H1 (cell line): ENCODE measurements at regions not wholly inside any gene's neighbourhood (a gene's known extent, or its start where the extent isn't known, plus 50 kb on each side); places are given as distances from the start of the nearest gene placed in this dataset.

Experiments
- GABPA ChIP-seq: IDR thresholded peaks from 2 replicates; pipeline ENCODE4 v1.6.1; 2011; ENCODE audit warnings: mild to moderate bottlenecking, low read length, moderate library complexity, borderline replicate concordance; ENCODE audit not compliant: insufficient read depth
- KDM1A ChIP-seq: fragments of 200-600, 300-600 bp; sonication (generic); IDR thresholded peaks from 2 replicates; pipeline ENCODE4 v1.7.1; 2016; ENCODE audit warnings: mild to moderate bottlenecking, low read length, borderline replicate concordance
- SP4 ChIP-seq: IDR thresholded peaks from 2 replicates; pipeline ENCODE4 v1.6.1; 2012; ENCODE audit warnings: low read length, inconsistent platforms
- TF ChIP-seq, protein P1 (sequence below): fragments of 300-600 bp; sonication (generic); IDR thresholded peaks from 2 replicates; pipeline ENCODE4 v1.7.1; 2012; ENCODE audit warnings: low read length, moderate library complexity, mild to moderate bottlenecking, inconsistent platforms; ENCODE audit not compliant: insufficient replicate concordance

DNA sequence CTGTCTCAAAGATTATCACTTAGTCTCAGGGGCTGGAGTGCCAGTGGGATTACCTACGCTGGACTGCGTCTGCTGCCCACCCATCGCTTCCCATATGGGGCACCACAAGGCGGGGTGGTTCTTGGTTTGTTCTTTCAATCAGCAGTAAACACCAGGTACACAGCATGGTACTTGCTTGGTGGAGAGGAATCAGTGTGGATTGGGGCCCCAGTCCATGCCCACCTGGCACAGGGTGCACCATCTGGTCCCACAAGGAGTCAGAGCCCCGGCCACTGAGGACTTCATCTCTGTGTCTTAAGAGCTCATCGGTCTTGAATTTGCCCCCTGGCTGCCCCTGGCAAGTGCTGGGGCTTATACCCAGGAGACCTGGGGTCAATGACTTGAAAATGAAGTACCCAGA is 96.2 kb downstream of the GLI2 start (continued):
- TF ChIP-seq, protein P1, sequence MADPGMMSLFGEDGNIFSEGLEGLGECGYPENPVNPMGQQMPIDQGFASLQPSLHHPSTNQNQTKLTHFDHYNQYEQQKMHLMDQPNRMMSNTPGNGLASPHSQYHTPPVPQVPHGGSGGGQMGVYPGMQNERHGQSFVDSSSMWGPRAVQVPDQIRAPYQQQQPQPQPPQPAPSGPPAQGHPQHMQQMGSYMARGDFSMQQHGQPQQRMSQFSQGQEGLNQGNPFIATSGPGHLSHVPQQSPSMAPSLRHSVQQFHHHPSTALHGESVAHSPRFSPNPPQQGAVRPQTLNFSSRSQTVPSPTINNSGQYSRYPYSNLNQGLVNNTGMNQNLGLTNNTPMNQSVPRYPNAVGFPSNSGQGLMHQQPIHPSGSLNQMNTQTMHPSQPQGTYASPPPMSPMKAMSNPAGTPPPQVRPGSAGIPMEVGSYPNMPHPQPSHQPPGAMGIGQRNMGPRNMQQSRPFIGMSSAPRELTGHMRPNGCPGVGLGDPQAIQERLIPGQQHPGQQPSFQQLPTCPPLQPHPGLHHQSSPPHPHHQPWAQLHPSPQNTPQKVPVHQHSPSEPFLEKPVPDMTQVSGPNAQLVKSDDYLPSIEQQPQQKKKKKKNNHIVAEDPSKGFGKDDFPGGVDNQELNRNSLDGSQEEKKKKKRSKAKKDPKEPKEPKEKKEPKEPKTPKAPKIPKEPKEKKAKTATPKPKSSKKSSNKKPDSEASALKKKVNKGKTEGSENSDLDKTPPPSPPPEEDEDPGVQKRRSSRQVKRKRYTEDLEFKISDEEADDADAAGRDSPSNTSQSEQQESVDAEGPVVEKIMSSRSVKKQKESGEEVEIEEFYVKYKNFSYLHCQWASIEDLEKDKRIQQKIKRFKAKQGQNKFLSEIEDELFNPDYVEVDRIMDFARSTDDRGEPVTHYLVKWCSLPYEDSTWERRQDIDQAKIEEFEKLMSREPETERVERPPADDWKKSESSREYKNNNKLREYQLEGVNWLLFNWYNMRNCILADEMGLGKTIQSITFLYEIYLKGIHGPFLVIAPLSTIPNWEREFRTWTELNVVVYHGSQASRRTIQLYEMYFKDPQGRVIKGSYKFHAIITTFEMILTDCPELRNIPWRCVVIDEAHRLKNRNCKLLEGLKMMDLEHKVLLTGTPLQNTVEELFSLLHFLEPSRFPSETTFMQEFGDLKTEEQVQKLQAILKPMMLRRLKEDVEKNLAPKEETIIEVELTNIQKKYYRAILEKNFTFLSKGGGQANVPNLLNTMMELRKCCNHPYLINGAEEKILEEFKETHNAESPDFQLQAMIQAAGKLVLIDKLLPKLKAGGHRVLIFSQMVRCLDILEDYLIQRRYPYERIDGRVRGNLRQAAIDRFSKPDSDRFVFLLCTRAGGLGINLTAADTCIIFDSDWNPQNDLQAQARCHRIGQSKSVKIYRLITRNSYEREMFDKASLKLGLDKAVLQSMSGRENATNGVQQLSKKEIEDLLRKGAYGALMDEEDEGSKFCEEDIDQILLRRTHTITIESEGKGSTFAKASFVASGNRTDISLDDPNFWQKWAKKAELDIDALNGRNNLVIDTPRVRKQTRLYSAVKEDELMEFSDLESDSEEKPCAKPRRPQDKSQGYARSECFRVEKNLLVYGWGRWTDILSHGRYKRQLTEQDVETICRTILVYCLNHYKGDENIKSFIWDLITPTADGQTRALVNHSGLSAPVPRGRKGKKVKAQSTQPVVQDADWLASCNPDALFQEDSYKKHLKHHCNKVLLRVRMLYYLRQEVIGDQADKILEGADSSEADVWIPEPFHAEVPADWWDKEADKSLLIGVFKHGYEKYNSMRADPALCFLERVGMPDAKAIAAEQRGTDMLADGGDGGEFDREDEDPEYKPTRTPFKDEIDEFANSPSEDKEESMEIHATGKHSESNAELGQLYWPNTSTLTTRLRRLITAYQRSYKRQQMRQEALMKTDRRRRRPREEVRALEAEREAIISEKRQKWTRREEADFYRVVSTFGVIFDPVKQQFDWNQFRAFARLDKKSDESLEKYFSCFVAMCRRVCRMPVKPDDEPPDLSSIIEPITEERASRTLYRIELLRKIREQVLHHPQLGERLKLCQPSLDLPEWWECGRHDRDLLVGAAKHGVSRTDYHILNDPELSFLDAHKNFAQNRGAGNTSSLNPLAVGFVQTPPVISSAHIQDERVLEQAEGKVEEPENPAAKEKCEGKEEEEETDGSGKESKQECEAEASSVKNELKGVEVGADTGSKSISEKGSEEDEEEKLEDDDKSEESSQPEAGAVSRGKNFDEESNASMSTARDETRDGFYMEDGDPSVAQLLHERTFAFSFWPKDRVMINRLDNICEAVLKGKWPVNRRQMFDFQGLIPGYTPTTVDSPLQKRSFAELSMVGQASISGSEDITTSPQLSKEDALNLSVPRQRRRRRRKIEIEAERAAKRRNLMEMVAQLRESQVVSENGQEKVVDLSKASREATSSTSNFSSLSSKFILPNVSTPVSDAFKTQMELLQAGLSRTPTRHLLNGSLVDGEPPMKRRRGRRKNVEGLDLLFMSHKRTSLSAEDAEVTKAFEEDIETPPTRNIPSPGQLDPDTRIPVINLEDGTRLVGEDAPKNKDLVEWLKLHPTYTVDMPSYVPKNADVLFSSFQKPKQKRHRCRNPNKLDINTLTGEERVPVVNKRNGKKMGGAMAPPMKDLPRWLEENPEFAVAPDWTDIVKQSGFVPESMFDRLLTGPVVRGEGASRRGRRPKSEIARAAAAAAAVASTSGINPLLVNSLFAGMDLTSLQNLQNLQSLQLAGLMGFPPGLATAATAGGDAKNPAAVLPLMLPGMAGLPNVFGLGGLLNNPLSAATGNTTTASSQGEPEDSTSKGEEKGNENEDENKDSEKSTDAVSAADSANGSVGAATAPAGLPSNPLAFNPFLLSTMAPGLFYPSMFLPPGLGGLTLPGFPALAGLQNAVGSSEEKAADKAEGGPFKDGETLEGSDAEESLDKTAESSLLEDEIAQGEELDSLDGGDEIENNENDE: no peak
- TF ChIP-seq GABPA (no peak), SP4 (no peak), KDM1A (no peak)
